ENCODE measurements at regions not wholly inside any gene's neighbourhood (a gene's known extent, or its start where the extent isn't known, plus 50 kb on each side); places are given as distances from the start of the nearest gene placed in this dataset.
"Not testable (repeated sequence)": the region's sequence is repeated elsewhere in the genome, so short reads cannot be mapped to it uniquely, and the experiment has no call there.

DNA sequence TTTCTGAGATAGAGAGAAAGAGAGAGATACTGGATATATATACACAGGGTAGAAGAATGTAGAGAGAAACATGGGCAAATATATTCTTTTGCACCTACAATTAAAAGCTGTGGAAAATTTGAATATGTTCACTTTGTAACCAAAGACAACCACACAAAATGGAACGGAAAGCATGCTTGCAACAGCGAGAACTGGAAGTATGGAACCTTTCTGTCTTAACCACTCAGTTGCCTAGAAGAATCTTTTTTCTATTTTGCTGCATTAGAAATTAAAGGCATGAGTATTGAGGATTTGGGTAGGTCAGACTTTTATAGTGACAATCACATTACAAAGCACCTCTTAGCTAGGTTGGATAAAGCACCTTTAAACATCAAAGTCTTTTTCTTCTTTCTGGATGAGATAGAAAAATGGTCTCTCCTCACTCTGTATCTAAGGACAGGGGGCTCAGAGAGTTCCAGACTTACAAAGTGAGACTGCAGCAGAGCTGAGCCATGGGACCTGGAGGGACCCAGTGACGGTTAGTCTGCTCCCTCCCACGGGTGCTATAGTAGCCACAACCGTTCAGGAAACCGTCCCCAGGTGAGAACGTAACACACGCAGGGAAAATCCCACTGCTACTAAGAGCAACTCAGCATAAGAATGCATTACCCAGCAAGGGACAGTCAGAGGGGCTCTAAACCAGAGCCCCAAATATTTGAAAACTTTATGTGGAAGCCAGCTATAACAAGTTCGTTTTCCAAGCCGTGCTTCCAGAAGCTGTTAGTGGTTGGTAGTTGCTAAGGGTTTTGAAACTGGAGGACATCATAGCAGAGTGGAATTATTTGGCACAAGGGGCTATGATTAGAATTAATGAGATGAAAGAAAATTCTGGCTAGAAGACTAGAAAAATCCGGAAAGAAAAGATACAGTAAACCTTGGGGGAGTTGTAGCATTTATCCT is 97.1 kb downstream of the DAD1 start:
- no peak for DNase-seq

DNA sequence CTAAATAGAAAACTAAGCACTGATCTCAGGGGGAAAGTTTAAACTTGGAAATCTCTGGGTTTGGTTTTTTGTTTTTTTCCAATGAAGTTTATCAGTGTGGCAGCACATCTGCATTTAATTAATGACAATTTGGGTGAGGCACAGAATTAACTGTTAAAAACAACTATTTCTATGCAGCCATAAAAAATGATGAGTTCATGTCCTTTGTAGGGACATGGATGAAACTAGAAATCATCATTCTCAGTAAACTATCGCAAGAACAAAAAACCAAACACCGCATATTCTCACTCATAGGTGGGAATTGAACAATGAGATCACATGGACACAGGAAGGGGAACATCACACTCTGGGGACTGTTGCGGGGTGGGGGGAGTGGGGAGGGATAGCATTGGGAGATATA is 98.0 kb downstream of the DAD1 start:
- not testable (repeated sequence) for DNase-seq

DNA sequence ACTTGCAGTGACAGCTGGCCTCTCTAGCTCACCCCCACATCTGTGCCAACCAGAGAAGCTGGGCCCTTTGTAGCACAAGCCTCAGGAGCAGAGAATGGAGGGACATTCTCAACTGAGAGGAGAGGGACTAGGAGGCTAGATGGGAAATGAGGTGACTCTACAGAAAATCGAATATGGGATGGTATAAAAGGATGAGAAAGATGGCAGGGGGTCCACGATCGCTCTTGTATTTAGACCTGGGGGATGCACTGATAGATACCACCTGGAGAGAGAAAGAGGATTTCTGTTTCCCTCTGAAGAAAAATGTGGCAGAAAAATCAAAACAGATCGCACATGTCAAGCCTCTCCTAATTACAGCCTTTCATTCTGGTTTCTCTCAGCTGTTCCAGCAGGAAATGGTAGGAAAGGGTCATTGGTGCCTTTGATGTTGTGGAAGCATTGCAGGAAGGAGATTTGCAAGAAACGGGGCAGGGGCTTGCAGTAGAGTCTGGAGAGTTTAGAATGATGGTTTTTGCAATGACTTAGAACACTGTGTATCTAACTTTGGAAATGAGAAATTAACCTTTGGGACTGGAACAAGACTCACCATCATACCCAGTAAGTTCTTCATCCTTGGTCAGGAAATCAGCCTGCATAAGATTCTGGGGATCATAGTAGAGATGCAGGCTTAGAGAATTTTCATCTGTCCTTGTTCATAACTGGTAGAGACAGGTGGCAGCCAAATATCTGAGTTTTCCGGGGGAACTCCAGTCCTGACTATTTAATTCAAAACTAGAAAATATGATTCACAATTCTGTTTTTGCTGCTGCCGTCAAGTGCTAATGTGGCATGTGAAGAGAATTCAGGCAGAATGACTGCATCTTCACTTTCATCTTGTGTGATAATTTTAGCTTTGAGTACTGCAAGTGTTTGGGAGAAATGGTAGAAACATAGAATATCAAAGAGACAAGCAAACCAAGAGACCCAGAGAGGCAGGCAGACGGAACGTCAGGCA is 98.8 kb downstream of the DAD1 start:
- DNase-seq: no peak

DNA sequence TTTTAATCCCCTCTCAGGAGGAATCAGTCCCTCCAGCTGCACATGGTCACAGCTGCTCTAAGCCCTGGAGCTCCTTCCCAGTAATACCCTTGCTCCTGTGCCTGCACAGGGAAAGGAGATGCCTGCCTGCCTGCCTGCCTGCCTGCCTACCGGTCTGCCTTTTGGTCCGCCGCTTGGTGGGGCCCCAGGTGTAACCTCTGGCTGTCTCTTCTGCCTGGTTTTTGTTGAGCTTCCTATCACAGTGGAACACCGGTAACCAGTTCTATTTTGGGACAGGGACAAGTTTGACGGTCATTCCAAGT is 99.8 kb downstream of the DAD1 start:
- no peak for DNase-seq

DNA sequence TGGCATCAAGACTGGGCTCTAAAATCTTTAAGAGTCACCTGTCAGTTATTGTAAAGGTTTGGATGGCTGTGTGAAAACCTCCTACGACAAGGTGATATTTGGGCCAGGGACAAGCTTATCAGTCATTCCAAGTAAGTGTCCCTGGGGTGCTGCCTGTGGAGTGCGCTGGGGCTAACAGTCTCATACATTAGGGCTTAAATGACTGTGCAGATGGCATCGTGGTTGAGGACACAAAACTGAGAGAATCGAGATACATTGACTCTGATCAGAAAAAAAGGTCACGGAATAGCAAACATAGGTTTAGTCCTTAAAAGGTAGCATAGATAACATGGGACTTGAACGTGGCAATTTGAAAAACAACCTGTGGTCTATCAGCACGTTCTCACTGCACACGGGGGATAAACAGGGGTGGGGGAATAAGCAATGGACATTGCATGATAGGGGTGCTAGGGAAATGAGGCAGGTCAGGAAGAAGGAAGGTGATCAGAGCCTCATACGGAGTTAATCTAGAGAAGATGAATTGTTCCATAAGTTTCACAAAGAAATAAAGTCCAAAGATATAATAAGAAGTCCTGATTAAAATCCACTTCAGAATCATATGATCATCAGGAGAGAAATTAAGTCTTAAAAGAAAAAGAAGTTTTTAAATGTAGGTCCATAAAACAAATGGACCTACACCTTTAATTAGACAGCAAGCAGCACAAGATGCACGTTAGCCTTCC is 100.3 kb downstream of the DAD1 start:
- DNase-seq: no peak

DNA sequence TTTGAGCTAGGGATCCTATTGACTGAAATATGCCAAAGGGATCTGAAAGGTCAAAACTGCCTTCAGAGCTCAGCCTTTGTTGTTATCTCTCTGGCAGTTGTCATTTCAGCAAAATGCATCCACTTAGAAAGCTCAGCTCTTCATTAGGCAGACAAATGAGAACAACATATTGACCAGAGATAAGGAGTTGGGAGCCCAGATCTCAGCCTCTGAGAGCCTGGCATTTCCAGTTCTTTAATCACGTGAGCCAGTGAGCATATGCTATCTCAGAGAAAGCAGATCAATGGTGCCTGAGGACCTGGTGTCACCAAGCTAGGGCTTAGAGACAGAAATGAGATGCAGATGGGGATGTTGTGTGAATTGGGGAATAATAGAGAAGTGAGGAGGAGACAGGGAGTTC is 101.1 kb downstream of the DAD1 start:
- no peak for DNase-seq

DNA sequence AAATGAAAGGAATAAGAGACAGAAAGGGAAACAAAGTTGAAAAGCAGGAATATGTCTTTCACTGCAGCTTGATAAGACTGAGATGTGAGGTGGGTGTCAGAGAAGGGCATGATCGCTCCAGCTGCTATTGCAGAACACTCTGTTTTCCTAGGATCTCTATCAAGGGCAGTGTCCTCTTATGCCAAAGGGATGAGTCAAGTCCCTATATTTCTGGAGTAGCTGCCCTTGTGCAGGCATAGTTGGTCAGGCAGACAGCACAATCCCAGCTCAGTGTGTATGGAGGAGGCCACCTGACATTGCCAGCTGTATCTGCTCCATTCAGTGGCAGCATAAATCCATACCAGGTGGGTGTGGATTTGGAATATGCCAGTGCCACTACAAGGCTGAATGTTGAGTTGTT is 101.6 kb downstream of the DAD1 start:
- no peak for DNase-seq

DNA sequence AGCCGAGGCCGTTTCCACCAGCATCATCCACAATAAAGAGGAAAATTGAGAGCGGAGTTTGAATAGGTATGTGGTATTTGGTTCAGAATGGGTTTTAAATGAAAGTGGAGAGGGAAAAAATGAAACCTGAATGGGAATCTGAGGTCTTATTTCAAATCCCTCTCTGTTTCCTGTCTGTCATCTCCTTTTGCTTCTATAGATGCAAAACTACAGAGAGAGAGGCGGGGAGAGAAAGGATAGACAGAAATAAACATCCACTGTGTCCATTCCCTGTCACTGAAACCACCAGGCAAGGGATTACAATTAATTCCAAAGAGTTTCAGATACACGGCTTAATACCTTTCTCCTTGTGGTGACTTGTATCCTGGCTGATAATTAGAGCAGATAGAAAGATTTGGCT is 102.3 kb downstream of the DAD1 start:
- DNase-seq: no peak

DNA sequence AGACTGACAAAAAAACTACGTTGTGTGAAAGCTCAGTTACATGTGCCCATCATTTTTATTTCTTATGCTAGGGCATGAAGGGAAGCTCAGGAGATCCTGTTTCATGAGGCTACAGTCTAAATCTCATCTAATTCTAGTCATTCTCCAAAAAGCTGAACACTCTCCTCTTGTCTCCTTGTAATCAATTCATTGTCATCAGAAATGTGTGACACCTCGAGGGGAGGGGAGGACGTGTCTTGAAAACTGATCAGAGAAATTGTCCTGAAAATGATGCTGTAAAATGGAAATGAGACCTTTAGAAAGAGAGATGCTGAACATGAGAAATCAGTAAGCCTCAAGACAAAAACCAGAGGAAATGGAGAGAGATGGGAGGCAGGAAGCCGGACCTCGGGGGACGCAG is 103.4 kb downstream of the DAD1 start:
- DNase-seq: no peak

DNA sequence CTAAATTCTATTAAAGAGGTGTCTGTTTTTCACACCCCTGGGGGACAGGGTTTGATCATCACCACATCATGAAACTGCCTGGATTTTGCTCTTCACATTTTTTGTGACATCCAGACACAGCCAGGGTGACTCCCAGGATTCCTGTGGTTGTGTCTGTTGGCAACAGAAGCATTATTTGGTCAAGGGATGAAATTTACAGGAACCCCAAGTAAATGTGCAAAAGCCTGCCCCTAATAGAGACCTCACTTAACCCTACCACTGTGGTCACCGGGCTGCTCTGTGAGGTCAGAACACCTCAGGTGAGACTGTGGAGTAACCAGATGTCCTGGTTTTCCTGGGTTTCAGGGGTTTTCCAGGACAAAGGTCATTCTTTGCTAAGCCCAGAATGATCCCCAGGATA is 103.8 kb downstream of the DAD1 start:
- no peak for DNase-seq

DNA sequence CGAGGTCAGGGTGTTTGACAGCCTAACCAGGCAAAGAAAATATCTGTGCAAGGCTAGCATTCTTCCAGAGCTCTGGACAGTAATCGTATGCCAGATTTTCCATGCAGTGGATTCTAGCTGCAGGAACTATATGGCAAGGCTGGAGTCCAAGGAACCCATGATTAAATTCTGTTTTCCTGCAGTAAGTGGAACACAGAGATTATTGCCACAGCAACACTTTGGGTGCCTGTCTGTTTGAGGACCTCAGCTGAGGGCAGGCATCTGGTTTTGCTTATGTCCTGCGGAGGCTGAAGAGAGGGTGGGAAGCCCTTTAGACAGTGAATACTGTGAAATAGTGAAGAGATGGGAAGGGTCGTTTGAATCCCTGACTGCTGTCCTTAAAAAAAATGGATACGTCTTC is 104.4 kb downstream of the DAD1 start:
- no peak for DNase-seq

DNA sequence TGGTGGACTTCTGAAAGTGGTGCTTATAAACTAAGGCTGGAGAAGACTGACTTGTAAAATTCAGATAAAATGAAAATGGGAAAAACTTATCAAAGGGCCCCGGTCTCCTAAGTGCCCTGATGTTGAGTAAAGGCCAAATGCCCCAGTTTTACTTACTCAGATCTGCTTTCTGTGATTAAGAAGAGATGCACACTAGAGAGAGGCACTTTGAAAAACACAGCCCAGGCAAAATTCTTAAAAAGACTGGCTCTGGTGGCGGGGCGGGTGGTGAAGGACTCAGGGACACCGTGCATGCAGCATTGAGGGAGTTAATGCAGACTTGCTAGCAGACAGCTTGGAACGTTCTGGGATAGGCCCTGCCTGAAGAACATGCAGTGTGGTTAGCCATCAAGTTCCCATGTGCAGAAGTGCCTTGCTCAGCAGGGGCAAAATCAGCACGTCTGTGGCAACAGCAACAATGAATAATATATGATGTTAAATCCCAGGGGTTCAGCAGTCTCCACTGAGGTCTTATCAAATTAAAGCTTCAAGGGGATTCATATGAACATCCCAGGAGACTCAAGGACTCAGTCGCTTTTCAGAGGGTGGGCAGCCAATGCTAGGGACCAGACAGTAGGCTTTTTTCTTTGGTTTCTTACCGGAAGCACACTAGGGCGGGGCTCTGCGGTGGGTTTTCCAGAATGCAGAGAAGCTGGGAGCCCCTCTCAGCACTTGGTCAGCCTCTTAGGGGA is 105.0 kb downstream of the DAD1 start:
- no peak for DNase-seq

DNA sequence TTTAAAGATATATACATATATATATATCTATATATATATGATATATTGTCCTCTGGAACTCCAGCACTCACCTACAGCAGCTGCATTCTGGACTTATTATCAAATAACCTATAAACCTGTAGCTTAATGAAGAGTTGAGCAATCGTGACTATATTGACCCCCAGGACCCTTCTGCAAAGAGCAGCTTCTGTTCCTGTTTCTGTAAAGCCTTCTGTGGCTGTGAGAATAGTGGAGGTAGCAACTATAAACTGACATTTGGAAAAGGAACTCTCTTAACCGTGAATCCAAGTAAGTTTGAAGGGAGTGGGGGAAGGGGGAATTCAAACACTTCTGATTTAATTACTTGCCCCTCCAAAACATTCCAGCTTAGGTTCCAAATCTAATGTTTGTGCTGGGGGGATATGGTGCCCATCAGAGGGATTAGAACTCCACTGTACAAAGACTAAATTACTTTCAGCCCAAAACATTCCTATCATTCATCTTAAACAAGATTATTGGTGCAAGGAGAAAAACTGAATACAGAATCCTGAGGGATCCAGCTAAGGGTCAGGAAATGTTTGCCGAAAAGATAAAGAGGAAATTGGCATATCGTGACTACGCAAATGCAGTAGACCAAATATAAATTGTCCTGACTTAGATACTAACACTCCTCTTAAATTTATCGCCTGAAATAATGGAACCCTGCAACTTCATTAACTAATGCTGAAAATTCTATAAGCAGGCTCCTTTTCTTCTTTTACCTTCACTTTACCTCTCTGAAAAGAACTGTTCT is 106.1 kb downstream of the DAD1 start:
- no peak for DNase-seq

DNA sequence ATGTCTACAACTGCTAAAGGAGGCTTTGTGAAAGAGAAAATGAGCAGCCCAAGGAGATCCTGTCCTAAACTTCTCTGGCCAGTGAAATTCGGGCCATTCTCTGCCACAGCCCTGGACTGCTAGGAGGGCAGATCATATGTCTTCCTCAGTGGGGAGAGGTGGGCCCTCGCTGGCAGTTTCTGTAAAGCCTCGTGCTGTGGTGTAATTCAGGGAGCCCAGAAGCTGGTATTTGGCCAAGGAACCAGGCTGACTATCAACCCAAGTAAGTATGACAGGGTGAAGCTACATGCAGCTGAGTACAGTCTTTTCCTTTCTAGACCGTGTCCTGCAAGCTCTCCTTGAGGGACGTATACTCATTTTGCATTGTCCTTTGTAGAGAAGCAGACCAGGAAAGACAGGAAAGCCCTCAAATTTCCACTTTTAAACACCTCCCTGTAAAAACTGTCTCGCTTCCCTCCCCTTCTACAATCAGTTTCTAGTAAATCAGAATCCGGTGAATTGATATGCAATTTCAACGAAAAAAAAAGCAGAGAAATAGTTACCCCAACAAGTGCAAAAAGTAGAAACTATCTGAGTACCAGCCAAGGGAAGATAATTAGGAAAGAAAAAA is 106.8 kb downstream of the DAD1 start:
- no peak for DNase-seq

DNA sequence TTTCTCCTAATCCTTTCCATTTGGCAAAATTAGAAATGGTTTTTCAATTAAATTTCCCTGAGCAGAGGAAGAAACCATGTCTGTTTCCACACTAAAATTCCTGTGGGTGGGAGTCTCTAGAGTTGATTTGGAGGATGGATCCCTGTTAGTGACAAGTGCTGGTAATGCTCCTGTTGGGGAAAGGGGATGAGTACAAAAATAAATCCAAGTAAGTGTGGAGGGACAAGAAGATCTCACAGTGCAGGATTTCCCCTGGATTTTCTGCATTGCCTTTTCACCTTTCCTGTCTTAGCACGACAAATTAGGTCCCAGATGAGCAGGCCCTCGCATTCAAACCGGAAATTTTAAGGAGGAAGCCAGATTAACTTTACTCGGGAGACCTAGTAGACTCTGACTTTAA is 107.5 kb downstream of the DAD1 start:
- DNase-seq: no peak

DNA sequence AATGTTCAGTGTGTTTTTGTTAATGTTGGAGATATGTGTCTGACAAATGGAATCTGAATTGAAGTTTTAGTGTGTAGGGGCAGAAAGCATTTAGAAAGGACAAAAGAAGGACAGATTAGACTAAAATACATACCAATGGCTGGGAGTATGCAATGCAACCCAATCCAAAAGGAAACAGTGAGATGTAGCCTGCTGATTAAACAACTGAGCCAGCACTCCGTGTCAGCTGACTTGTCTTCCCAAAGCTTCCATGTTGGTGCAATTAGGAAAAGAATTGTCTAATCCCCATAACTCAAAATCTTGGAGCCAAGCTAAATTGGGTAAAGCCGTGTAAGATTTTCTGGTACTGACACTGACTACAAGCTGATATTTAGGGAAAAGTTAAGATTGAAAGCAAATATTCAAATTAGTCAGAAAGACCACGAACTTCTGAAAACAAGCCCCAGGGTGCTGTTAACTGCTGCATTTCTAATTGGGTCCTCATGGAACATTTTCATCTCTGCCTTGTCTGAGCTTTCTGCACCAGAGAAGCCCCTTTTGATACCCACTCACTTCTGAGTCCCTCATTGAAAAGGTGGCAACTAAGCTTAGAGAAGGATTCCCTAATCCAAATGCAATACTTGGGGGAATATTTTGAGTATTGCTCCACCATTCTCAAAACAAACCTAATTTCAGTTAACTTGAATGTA is 109.1 kb downstream of the DAD1 start:
- DNase-seq: no peak

DNA sequence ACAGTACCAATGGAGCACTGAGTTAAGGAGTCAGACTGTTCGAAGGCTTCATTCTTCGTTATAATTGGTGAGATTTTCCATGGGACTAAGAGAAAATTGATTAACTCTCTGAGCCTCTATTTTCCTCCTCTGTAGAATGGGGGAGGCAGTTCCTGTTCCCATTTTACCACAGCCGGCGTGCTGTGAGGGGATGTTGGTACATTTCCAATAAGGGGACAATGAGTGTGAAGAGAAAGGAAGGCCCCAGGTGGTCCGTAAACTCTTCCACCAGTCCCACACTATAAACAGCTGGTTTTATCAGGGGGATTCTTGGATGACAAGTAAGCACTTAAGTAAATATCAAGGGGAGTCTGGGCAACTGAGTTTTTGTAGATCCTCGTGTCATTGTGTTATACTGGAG is 109.9 kb downstream of the DAD1 start:
- DNase-seq: no peak

DNA sequence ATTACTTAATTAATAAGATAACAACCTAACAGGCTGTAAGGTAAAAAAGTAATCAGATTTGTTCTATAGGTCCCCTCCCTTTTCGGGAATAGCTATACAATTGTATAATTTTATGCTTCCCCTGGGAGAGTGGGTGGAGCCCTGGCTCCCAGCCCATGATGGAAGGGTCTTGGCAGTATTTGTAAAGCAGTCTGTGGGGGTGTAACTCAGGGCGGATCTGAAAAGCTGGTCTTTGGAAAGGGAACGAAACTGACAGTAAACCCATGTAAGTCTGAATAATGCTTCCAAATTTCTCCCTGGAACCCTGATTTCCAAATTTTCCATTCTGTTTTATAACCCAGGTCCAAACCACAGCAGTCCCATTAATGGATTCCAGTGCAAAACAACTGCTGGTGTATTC is 110.4 kb downstream of the DAD1 start:
- no peak for DNase-seq

DNA sequence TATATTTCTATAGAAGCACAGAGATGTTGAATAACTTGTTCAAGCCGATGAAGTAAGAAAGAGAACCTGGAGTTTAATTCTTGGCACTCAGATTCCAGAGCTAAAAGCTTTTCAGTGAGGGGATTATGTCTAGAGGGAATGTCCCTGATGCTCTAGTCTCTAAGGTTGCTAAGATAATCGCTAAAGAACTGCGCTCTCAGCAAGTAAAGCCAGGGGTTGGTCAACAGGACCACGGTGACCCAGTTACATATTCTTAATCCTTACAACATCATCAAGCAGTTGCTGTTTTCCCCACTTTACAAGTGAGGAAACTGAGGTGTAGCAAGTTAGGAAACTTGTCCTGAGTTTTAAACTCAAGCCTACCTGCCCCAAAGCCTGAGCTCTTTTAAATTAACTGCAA is 110.8 kb downstream of the DAD1 start:
- no peak for DNase-seq

DNA sequence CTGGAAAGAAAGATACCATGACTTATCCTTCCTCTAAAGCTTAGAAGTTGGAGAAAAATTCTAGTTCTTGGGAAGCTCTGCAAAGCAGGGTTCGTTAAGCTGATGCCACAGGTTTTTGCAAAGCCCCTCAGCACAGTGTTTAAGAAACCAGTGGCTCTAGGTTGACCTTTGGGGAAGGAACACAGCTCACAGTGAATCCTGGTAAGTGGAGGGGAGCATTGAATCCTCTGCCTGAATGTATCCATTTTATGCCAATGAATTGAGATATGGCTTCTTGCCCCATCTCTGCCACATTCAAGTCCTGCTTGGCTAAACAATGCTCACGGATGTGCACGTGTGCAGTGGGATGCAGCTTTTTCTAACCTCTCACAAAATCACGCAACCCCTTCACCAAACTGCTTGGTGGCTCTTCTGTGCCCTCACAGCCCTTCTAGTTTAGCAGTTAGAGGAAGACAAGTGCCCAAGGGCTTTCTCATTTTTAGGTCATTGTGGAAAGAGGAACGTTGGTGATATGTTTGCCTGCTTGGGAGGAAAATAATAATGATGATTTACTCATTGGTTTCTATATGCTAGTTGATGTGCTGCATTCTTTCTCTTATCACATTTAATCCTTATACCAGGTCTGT is 111.3 kb downstream of the DAD1 start:
- no peak for DNase-seq
